ENCODE measurements at regions not wholly inside any gene's neighbourhood (a gene's known extent, or its start where the extent isn't known, plus 50 kb on each side); places are given as distances from the start of the nearest gene placed in this dataset.

DNA sequence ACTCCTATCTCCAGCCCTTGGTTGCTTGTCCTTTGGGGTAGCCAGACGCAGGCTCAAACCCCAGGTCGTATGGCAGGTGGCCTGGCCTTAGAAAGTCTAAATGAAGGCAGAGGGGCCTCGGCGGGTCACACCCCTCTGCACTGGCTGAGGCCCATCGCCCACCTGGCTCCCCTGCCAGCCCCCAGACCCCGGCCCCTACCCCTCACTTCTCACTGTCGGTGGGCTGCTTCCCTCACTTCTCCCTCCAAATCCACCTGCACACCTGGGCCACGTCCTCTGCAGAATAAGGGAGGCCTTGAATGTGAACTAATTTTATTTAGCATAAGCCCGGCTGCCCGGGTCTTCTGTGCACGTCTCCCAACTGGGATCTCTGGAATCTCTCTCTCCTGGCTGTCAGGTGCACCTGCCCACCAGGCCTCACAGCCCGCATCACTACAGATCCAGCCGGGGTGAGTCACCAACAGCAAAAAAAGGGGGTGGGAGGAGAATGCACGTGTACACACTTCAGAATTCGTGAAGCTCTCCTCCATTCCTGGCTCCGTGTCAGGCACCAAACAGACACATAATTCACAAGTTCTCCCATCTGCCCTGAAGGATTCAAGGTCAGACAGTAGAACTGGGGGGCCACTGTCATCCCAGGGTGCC, 107.5 kb upstream of the SIM2 start:
- Histone ChIP-seq H3K27me3 (peaks cover 5% of the 10 kb centered on the region), H3K9me3 (ENCODE audit: low read depth) (no peaks in the 10 kb centered on the region), H3K27ac (no peak overlapping the region), H3K36me3 (replicated peaks; ENCODE audit: insufficient read depth, low read depth) (no peaks in the 10 kb centered on the region), H3K4me3 (no peak overlapping the region), H3K9me2 (replicated peaks; ENCODE audit: insufficient read depth) (no peaks in the 10 kb centered on the region), H3K79me2 (no peaks in the 10 kb centered on the region), H4K20me1 (ENCODE audit: insufficient read depth, poor library complexity, severe bottlenecking) (no peaks in the 10 kb centered on the region), H3K4me2 (no peak overlapping the region), H3K4me1 (ENCODE audit: insufficient read depth) (no peaks in the 10 kb centered on the region), H2AFZ (no peak overlapping the region)
- no peak for TF ChIP-seq EZH2 (IDR thresholded peaks at IDR 0.05; ENCODE audit: borderline replicate concordance)
- no peak for TF ChIP-seq CTCF (IDR thresholded peaks at IDR 0.05; ENCODE audit: poor library complexity)
- TF ChIP-seq EZH2phosphoT487 (IDR thresholded peaks at IDR 0.05; ENCODE audit: low read depth, severe bottlenecking, unreplicated experiment), result no peak
- WGBS (ENCODE audit: low lambda C conversion rate, missing lambda C conversion rate), result 76% methylated on average over 8 of the region's 16 CpGs
- DNase-seq (ENCODE audit: low spot score), result no peak

DNA sequence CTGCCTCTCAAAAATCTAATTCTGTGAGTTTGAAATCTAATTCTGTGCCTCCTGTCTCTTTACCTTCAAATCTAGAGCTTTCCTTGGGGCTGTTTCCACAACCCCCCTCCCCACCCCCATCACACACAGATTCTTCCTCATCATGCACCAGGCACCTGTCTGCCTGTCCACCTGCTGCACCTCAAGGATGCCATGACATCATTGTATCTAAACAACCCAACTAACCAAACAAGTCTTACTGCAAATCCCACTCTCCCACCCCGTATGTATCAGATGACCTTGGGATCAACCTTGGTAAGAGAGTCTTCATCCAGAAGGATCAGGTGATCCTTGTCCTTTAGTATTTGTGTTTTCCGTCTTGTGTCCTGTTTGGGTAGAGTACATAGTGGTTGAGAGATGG, 102.7 kb upstream of the SIM2 start:
- no peak overlapping the region for H2AFZ ChIP-seq
- no peak overlapping the region for H3K27ac ChIP-seq
- H3K4me2 ChIP-seq, result no peak overlapping the region
- no peaks in the 10 kb centered on the region for H3K79me2 ChIP-seq
- no peaks in the 10 kb centered on the region for H3K36me3 ChIP-seq (replicated peaks; ENCODE audit: insufficient read depth, low read depth)
- DNase-seq (ENCODE audit: low spot score), result no peak
- H3K4me1 ChIP-seq (ENCODE audit: insufficient read depth), result no peaks in the 10 kb centered on the region
- 73% methylated on average over 2 of the region's 2 CpGs for WGBS (ENCODE audit: low lambda C conversion rate, missing lambda C conversion rate)
- TF ChIP-seq EZH2phosphoT487 (IDR thresholded peaks at IDR 0.05; ENCODE audit: low read depth, severe bottlenecking, unreplicated experiment) (no peak), CTCF (IDR thresholded peaks at IDR 0.05; ENCODE audit: poor library complexity) (no peak), EZH2 (IDR thresholded peaks at IDR 0.05; ENCODE audit: borderline replicate concordance) (no peak)
- H3K9me3 ChIP-seq (ENCODE audit: low read depth), result no peaks in the 10 kb centered on the region
- H4K20me1 ChIP-seq (ENCODE audit: insufficient read depth, poor library complexity, severe bottlenecking), result no peaks in the 10 kb centered on the region
- peaks cover 5% of the 10 kb centered on the region for H3K27me3 ChIP-seq
- H3K9me2 ChIP-seq (replicated peaks; ENCODE audit: insufficient read depth), result no peaks in the 10 kb centered on the region
- no peak overlapping the region for H3K4me3 ChIP-seq

DNA sequence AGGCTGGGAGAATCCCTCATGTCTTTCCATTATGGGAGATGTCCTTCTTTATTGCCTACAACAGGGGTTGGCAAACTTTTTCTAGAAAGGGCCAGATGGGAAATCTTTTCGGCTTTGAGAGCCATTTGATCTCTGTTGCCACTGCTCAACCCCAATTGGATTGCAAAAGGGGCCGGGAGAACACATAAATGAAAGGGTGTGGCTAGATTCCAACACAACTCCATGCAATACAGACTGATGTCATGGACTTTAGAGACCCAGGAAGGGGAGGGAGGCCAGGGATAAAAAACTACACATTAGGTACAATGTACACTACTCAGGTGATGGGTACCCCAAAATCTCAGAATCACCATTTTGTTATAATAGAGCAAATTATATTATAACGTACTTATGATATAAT, 97.6 kb upstream of the SIM2 start:
- no peaks in the 10 kb centered on the region for H3K36me3 ChIP-seq (replicated peaks; ENCODE audit: insufficient read depth, low read depth)
- no peaks in the 10 kb centered on the region for H4K20me1 ChIP-seq (ENCODE audit: insufficient read depth, poor library complexity, severe bottlenecking)
- no peaks in the 10 kb centered on the region for H3K9me3 ChIP-seq (ENCODE audit: low read depth)
- H3K4me1 ChIP-seq (ENCODE audit: insufficient read depth), result no peaks in the 10 kb centered on the region
- H3K27ac ChIP-seq, result no peak overlapping the region
- no peak overlapping the region for H3K4me2 ChIP-seq
- DNase-seq (ENCODE audit: low spot score), result no peak
- H2AFZ ChIP-seq, result no peak overlapping the region
- no peaks in the 10 kb centered on the region for H3K27me3 ChIP-seq
- H3K4me3 ChIP-seq, result no peak overlapping the region
- WGBS (ENCODE audit: low lambda C conversion rate, missing lambda C conversion rate), result 88% methylated on average over 3 of the region's 3 CpGs
- TF ChIP-seq EZH2 (IDR thresholded peaks at IDR 0.05; ENCODE audit: borderline replicate concordance), result no peak
- no peak for TF ChIP-seq EZH2phosphoT487 (IDR thresholded peaks at IDR 0.05; ENCODE audit: low read depth, severe bottlenecking, unreplicated experiment)
- TF ChIP-seq CTCF (IDR thresholded peaks at IDR 0.05; ENCODE audit: poor library complexity), result no peak
- no peaks in the 10 kb centered on the region for H3K79me2 ChIP-seq
- H3K9me2 ChIP-seq (replicated peaks; ENCODE audit: insufficient read depth), result no peaks in the 10 kb centered on the region
